Right ventricle myocardium superior (tissue), 1 donor: ENCODE measurements at regions not wholly inside any gene's neighbourhood (a gene's known extent, or its start where the extent isn't known, plus 50 kb on each side); places are given as distances from the start of the nearest gene placed in this dataset.
"Not testable (repeated sequence)": the region's sequence is repeated elsewhere in the genome, so short reads cannot be mapped to it uniquely, and the experiment has no call there.

Source experiments
- ATAC-seq: fragments of 200-7000 bp; cut with Tn5 transposase; one replicate; pipeline ENCODE4 v1.9.1; 2020; ENCODE audit warnings: mild to moderate bottlenecking; ENCODE audit not compliant: poor library complexity
- DNase-seq: peaks from one replicate; pipeline ENCODE4 v3.0.0-alpha.2; 2020
- intact Hi-C: fragments of 100-400 bp; cut with DNase I; formaldehyde crosslinking; loops from one replicate; pipeline ENCODE4 v1.11.2; 2022
- donor health status: DM: no; HTN: yes; CAD: no; lungs with severe emphysema.

- ATAC-seq, result no peak
Measured at GRCh38 chr3:137471558-137472204, 292.4 kb upstream of the SOX14 start.

GRCh38 chr3:137477614-137478013 is 286.5 kb upstream of the SOX14 start:
- ATAC-seq (no peak), DNase-seq (no peak)
- intact Hi-C loops, result no loop called here

More at GRCh38 chr3:137471558-137472204, 292.4 kb upstream of the SOX14 start:
- DNase-seq, result no peak
- intact Hi-C loops, result no loop called here

- intact Hi-C loops, result no loop called here
- no peak for ATAC-seq
- DNase-seq, result no peak
Measured at GRCh38 chr3:137509354-137510045, 254.6 kb upstream of the SOX14 start.

DNA sequence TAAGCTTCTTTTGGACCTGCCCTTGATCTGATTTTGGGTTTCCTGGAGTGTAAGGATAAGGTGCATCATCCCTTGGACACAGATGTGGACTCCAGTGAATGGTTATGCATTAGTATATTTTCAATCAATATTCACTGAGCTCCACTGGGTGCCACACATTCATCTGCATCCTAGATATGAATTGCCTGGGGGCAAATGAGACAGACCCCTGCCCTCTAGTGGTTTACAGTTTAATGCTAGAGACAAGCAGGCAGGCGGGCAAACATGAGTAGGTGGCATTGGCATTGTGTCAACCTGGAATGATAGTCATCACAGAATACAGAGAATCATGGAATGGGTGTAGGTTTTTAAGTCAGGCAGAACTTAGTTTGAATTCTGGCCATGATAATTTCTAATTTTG is 252.5 kb upstream of the SOX14 start:
- DNase-seq (no peak), ATAC-seq (no peak)
- intact Hi-C loops, result no loop called here

DNA sequence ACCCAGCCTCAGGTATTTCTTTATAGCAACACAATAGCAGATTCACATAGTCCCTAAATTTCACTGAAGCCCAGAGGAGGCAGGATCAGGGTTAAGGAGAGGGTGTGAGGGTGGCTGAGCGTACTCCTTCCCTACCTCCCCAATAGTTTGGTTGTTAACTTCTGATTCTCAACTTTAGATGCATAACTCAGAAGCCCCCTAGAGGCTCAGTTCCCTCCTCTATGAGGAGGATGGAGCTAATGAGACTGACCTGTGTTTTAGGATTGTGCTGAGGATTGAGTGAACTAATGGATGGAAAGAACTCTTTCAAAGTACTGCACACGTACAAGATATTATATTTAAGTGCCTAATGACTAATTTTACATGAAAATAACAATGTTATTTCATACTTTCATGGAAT is 249.3 kb upstream of the SOX14 start:
- DNase-seq (no peak), ATAC-seq (no peak)
- intact Hi-C loops, result no loop called here

DNA sequence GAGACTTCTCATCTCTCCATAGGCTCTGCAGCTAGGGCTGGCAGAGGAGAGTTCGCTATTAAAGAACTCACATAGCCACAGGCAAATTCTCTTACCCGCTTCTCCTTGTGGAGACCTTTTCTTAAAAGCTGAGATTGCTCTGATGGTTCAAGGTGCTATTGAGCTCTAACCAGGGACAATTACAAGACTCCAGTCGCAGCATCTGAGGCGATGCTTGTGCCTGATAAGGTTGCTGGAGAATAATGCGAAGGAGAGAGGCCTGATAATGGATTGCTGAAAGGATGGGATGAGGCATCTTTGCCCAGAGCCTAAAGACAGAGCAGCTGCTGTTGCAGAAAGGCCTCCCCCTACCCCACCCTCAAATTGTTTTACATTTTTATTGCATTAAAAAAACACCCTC is 244.5 kb upstream of the SOX14 start:
- ATAC-seq (no peak), DNase-seq (no peak)
- intact Hi-C loops, result no loop called here

- ATAC-seq (no peak), DNase-seq (no peak)
- intact Hi-C loops, result no loop called here
Measured at GRCh38 chr3:137524751-137525150, 239.4 kb upstream of the SOX14 start.

DNA sequence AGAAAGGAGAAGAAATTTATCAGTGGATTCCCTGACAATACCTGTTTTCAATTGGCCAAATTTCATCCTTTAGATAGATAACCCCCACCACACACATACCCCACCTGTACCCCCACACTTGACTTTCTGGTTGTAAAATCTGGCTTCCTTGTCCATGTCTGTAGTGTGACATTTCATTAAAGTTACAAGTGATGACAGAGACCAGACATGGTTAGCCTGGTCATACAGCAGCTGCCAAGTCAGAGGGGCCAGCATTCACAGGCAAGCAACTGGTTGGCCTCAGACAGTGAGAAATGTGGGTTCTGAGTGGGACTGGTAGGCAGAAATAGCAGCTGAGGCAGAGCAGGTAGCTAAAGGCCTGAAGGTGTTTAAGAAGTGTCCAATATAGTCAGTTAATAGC is 238.6 kb upstream of the SOX14 start:
- ATAC-seq (no peak), DNase-seq (no peak)
- intact Hi-C loops, result no loop called here

DNA sequence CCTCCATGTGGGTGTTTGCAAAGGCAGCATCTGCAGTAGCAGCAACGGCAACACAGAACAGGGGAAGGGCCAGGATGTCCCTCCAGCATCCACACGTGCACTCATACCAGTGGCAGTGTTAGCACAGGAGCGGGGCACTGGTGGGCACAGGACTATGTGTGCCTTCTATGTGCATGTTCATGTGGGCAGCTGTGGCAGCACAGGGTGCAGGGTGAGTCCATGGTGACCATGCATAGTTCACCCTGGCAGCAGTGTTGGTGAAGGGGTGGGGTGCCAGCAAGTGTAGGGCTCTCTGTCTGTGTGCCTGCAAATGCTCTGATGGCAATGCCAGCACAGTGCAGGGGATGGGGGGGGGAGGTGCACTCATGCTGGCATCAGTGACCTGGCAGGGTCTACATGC is 222.1 kb upstream of the SOX14 start:
- intact Hi-C loops, result no loop called here
- no peak for ATAC-seq
- DNase-seq, result no peak

GRCh38 chr3:137554242-137554641 is 209.9 kb upstream of the SOX14 start:
- DNase-seq (no peak), ATAC-seq (no peak)
- intact Hi-C loops, result no loop called here

GRCh38 chr3:137568880-137569279 is 195.2 kb upstream of the SOX14 start:
- ATAC-seq (no peak), DNase-seq (no peak)
- intact Hi-C loops, result no loop called here

DNA sequence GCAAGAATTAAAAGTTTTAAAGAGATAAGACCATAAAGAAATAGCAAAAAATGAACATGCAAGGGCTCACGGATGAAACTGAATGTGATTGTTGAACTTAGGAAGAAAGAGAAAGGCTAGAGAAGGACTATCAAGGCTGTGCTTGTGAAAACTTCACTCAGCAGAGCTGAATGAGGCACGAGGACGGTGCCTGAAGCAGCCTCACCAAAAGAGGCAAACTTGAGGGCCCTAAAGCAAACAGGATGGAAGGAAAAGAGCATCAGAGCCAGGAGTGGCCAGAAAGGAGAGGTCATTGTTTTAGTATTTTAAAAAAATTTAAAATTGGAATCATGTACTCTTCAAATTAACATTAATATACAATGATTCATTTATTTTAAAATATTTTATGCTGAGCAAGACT is 191.2 kb upstream of the SOX14 start:
- no peak for ATAC-seq

GRCh38 chr3:137582484-137582883 is 181.6 kb upstream of the SOX14 start:
- DNase-seq, result no peak
- intact Hi-C loops, result no loop called here
- no peak for ATAC-seq

More for the DNA sequence above, 191.2 kb upstream of the SOX14 start:
- no peak for DNase-seq
- intact Hi-C loops, result no loop called here

DNA sequence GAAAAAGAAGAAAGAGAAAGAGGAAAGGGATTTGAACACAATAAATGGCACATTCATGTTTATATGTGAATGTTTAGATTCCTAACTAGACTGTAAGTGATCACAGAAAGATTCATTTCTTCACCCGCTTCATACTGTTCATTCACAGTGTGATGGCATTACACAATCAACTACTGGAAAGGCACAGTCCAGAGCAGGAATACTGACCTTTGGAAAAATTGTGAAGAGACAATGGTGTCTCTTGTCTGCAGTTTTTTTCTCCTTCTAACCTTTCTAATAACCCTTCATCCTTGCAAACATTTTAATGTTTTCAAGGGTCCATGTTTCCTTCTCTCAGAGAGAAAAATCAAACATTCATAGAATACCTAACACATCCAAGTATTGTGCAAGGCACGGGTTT is 180.9 kb upstream of the SOX14 start:
- intact Hi-C loops, result no loop called here
- DNase-seq (no peak), ATAC-seq (no peak)

DNA sequence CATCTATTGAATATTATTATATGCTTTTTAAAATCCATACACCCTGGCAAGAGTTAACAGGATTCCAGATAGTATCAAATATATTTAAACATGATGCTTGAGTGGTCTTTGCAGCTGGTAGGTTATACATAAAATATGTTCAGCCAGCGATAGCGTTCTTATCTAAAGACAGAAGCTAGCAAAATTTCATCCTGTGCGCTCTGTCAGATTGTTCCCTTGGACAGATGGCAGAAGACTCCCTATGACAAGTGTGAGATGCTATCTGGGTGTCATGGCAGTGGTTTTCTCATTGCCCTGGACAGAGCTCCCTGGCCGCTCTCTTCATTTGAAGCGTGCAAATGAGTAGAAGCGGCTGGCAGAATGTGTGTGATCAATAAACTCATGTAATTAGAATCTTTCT is 175.2 kb upstream of the SOX14 start:
- intact Hi-C loops, result no loop called here
- ATAC-seq, result no peak
- no peak for DNase-seq

DNA sequence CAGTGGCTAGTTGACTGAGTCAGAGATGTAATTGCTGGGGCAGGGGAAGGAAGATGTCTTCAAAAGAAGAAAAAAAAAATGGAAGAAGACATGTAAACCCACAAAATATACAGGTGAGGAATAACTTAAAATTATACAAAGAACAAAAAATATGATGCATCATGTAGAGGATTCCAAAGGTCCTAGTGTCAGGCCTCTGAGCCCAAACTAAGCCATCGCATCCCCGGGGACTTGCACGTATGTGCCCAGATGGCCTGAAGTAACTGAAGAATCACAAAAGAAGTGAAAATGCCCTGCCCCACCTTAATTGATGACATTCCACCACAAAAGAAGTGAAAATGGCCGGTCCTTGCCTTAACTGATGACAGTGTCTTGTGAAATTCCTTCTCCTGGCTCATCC is 168.7 kb upstream of the SOX14 start:
- ATAC-seq, intact Hi-C loops, DNase-seq: not testable (repeated sequence)

GRCh38 chr3:137610723-137611122 is 153.4 kb upstream of the SOX14 start:
- no peak for DNase-seq
- intact Hi-C loops, result no loop called here
- ATAC-seq, result no peak

DNA sequence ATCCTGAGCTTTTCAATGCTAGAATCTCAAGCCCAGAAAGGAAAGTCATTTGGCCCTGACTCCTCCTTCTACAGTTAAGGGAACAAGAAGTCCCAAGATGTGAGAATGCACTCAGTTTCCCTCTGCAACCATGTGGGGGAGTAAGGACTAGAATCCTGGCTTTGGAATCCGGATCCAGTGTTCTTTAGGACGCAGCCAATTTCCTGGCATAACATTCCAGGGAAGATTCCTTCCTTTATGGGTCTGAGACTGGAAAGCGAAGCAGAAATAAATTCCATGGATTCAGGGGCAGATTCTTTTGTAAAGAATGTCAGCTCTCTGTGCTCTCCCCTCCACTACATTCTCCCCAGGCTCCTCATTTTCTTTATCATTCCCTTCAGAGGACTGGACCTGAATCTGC is 151.8 kb upstream of the SOX14 start:
- DNase-seq (no peak), ATAC-seq (no peak)
- intact Hi-C loops, result no loop called here

GRCh38 chr3:137615659-137616418 is 148.3 kb upstream of the SOX14 start:
- ATAC-seq (no peak), DNase-seq (no peak)
- intact Hi-C loops, result no loop called here
